ENCODE measurements at regions not wholly inside any gene's neighbourhood (a gene's known extent, or its start where the extent isn't known, plus 50 kb on each side); places are given as distances from the start of the nearest gene placed in this dataset.

GRCh38 chr5:24817966-24818365 lies 173.2 kb upstream of the CDH10 start:
- no peak overlapping the region for H3K9ac ChIP-seq (replicated peaks in 1 of 4; ENCODE audit: extremely low read depth in 1 of 4, low read depth in 3 of 4, low read length in 3 of 4)
- no peak for TF ChIP-seq SIRT6 (IDR thresholded peaks at IDR 0.05; ENCODE audit: low read length)
- TF ChIP-seq PHF8 (conservative IDR thresholded peaks at IDR 0.05; ENCODE audit: low read depth, low read length) = no peak
- no peak for TF ChIP-seq EP300 (IDR thresholded peaks at IDR 0.05; ENCODE audit: borderline replicate concordance in 1 of 2, low read depth in 2 of 2, low read length in 2 of 2)
- no peak for TF ChIP-seq CBX5 (IDR thresholded peaks at IDR 0.05; ENCODE audit: low read depth, low read length)
- no peak for TF ChIP-seq SRF (IDR thresholded peaks at IDR 0.05; ENCODE audit: low read depth, low read length)
- no peak for TF ChIP-seq SP4 (IDR thresholded peaks at IDR 0.05; ENCODE audit: low read length)
- no peak for TF ChIP-seq HDAC2 (IDR thresholded peaks at IDR 0.05; ENCODE audit: borderline replicate concordance in 1 of 2, low read depth in 2 of 2, low read length in 2 of 2)
- TF ChIP-seq RFX5 (IDR thresholded peaks at IDR 0.05; ENCODE audit: borderline replicate concordance, low read depth, low read length) = no peak
- TF ChIP-seq KDM5A (IDR thresholded peaks at IDR 0.05; ENCODE audit: low read length) = no peak
- TF ChIP-seq CHD1 (IDR thresholded peaks at IDR 0.05; ENCODE audit: low read depth, low read length) = no peak
- TF ChIP-seq FOSL1 (IDR thresholded peaks at IDR 0.05; ENCODE audit: insufficient read depth, low read depth, low read length) = no peak
- TF ChIP-seq CREB1 (IDR thresholded peaks at IDR 0.05) = no peak
- TF ChIP-seq TEAD4 (IDR thresholded peaks at IDR 0.05; ENCODE audit: low read depth, low read length) = no peak
- TF ChIP-seq SIX5 (IDR thresholded peaks at IDR 0.05; ENCODE audit: low read depth, low read length) = no peak
- no peak for TF ChIP-seq BRCA1 (IDR thresholded peaks at IDR 0.05; ENCODE audit: low read depth, low read length)
- no peak for TF ChIP-seq CEBPB (IDR thresholded peaks at IDR 0.05; ENCODE audit: low read depth, low read length)
- no peak overlapping the region for H4K91ac ChIP-seq (replicated peaks; ENCODE audit: insufficient read length, low read length)
- H4K5ac ChIP-seq (ENCODE audit: insufficient read length, low read depth, low read length) = no peak overlapping the region
- no peak overlapping the region for H3K18ac ChIP-seq (ENCODE audit: extremely low read depth, low read length)
- no peaks in the 10 kb centered on the region for H3K79me2 ChIP-seq (ENCODE audit: control insufficient read depth in 1 of 2, insufficient read depth in 2 of 2, low read length in 2 of 2)
- CTCF ChIA-PET (ENCODE audit: partially characterized antibody) = interaction anchor here (0.6 kb wide), 1 partner anchor 1128 kb away, joined by 3 read pairs; no protein-coding TSS in a partner anchor
- H3K9me3 ChIP-seq (ENCODE audit: insufficient read depth in 2 of 2, low read depth in 1 of 2, low read length in 1 of 2) = no peaks in the 10 kb centered on the region; a peak in 1 of 4 replicates
- H3K27ac ChIP-seq (ENCODE audit: low read depth, low read length) = no peak overlapping the region
- no peaks in the 10 kb centered on the region for H3K79me1 ChIP-seq (ENCODE audit: low read depth, low read length)
- no peak overlapping the region for H2BK12ac ChIP-seq (ENCODE audit: low read depth, low read length)
- no peak overlapping the region for H2BK5ac ChIP-seq (ENCODE audit: low read depth, low read length)
- WGBS, 2 experiments (ENCODE audit: extremely low coverage in 1 of 2, insufficient coverage in 1 of 2, insufficient read length in 1 of 2, insufficient replicate concordance in 2 of 2, low coverage in 1 of 2, low lambda C conversion rate in 2 of 2, missing lambda C conversion rate in 1 of 2) = 81% methylated on average over 3 of the region's 3 CpGs; no CpG with 5 or more reads in 1 of the 2 experiments
- H3K4me3 ChIP-seq (ENCODE audit: extremely low read depth in 1 of 4, insufficient read depth in 2 of 4, low read depth in 3 of 4, low read length in 4 of 4) = no peak overlapping the region
- H3K56ac ChIP-seq (replicated peaks; ENCODE audit: insufficient read length, low read depth, low read length) = no peak overlapping the region
- no peaks in the 10 kb centered on the region for H3K27me3 ChIP-seq (replicated peaks in 1 of 4; ENCODE audit: control insufficient read depth in 3 of 4, extremely low read depth in 1 of 4, insufficient read depth in 3 of 4, low read length in 3 of 4)
- POLR2A ChIA-PET (ENCODE audit: partially characterized antibody) = no interaction called here
- no peaks in the 10 kb centered on the region for H3K4me1 ChIP-seq (replicated peaks in 1 of 4; ENCODE audit: control insufficient read depth in 3 of 4, insufficient read depth in 4 of 4, low read length in 3 of 4)
- FAIRE-seq (no peak), DNase-seq (ENCODE audit: low read depth in 1 of 2, low spot score in 2 of 2) (no peak)
- H3K4ac ChIP-seq (replicated peaks; ENCODE audit: insufficient read length, low read depth, low read length) = no peak overlapping the region
- no peak overlapping the region for H3K14ac ChIP-seq (ENCODE audit: insufficient read length)
- no peak overlapping the region for H4K8ac ChIP-seq (ENCODE audit: extremely low read depth, insufficient read depth, low read length)
- no peak overlapping the region for H2BK20ac ChIP-seq (ENCODE audit: low read length)
- H2AK5ac ChIP-seq (ENCODE audit: low read depth, low read length) = no peak overlapping the region
- no peaks in the 10 kb centered on the region for H3K23me2 ChIP-seq (ENCODE audit: low read depth, low read length)
- H2BK120ac ChIP-seq (replicated peaks; ENCODE audit: low read depth, low read length) = no peak overlapping the region
- H3K36me3 ChIP-seq (ENCODE audit: control insufficient read depth in 2 of 4, insufficient read depth in 4 of 4, low read length in 3 of 4) = no peaks in the 10 kb centered on the region
- no peak overlapping the region for H3K4me2 ChIP-seq (ENCODE audit: insufficient read depth in 1 of 2, low read depth in 2 of 2, low read length in 2 of 2)
- no peak overlapping the region for H2AFZ ChIP-seq (ENCODE audit: low read length)
- no peaks in the 10 kb centered on the region for H4K20me1 ChIP-seq (replicated peaks in 1 of 2; ENCODE audit: control insufficient read depth in 1 of 2, insufficient read depth in 2 of 2, low read length in 2 of 2)
- H2BK15ac ChIP-seq (ENCODE audit: low read length) = no peak overlapping the region
- H3K23ac ChIP-seq (ENCODE audit: insufficient read length) = no peak overlapping the region

Measured in H1 (cell line).